Spleen (tissue), 11 donors: ENCODE measurements at regions not wholly inside any gene's neighbourhood (a gene's known extent, or its start where the extent isn't known, plus 50 kb on each side); places are given as distances from the start of the nearest gene placed in this dataset.

Experiments used
- DNase-seq: peaks from one replicate; pipeline ENCODE4 v3.0.0-alpha.2; 2020
- H3K27ac ChIP-seq, 8 donors: fragments of 200-600 bp; sonication (generic) in 7 of 8; 1 replicate in 4 of 8; 2 replicates in 4 of 8; pipeline versions ENCODE4 v1.5.0 to v1.8.0; 2016 to 2021; ENCODE audit warnings: inconsistent platforms in 4 of 8, mild to moderate bottlenecking in 4 of 8, moderate library complexity in 1 of 8
- H3K27me3 ChIP-seq, 7 donors: fragments of 200-600 bp; sonication (generic) in 6 of 7; replicated peaks in 1 of 7; 1 replicate in 4 of 7; 2 replicates in 3 of 7; pipeline versions ENCODE4 v1.5.0 to v1.8.0; 2016 to 2021; ENCODE audit warnings: inconsistent platforms in 3 of 7, mild to moderate bottlenecking in 1 of 7
- H3K36me3 ChIP-seq, 6 donors: fragments of 200-600 bp; sonication (generic) in 5 of 6; 1 replicate in 4 of 6; 2 replicates in 2 of 6; pipeline versions ENCODE4 v1.5.0 to v1.8.0; 2016 to 2021; ENCODE audit warnings: inconsistent platforms in 2 of 6
- H3K4me1 ChIP-seq, 6 donors: fragments of 200-600 bp; sonication (generic) in 5 of 6; 1 replicate in 3 of 6; 2 replicates in 3 of 6; pipeline versions ENCODE4 v1.5.0 to v1.8.0; 2016 to 2021; ENCODE audit warnings: inconsistent platforms in 3 of 6
- H3K4me3 ChIP-seq, 8 donors: fragments of 200-600 bp; sonication (generic) in 7 of 8; 1 replicate in 4 of 8; 2 replicates in 4 of 8; pipeline versions ENCODE4 v1.5.0 to v1.8.0; 2016 to 2021; ENCODE audit warnings: inconsistent platforms in 4 of 8, mild to moderate bottlenecking in 4 of 8, moderate library complexity in 2 of 8
- H3K9me3 ChIP-seq, 8 donors: fragments of 200-600 bp; sonication (generic) in 7 of 8; 1 replicate in 4 of 8; 2 replicates in 4 of 8; pipeline versions ENCODE4 v1.5.0 to v1.8.0; 2016 to 2021; ENCODE audit warnings: inconsistent platforms in 4 of 8
- POLR2A ChIP-seq, 3 donors: fragments of 450-650 bp; IDR thresholded peaks; one replicate each; pipeline ENCODE4 v1.5.1; 2017; ENCODE audit warnings: antibody characterized with exemption in 3 of 3, mild to moderate bottlenecking in 1 of 3
- POLR2AphosphoS5 ChIP-seq, 3 donors: sonication (generic); formaldehyde crosslinking; IDR thresholded peaks; one replicate each; pipeline ENCODE4 v1.5.1; 2017; ENCODE audit warnings: antibody characterized with exemption in 3 of 3
- WGBS, 5 donors: extraction: QIAGEN DNeasy Blood & Tissue Kit in 3 of 5; methylation state at CpG; one replicate each; pipeline versions ENCODE4 v1.1.5 to v1.1.7; 2013 to 2018; 5-methylcytosine and 5-hydroxymethylcytosine counted together
- intact Hi-C: fragments of 100-400 bp; cut with DNase I; formaldehyde crosslinking; loops from one replicate; pipeline ENCODE4 v1.15.0; 2023; ENCODE audit warnings: low total_unique reads
- TF ChIP-seq, protein P1 (sequence below), 11 experiments: fragments of 200-600 bp in 7 of 11; fragments of 450-650 bp in 4 of 11; sonication (generic) in 4 of 11; IDR thresholded peaks in 8 of 11; conservative IDR thresholded peaks in 3 of 11; 1 replicate in 7 of 11; 2 replicates in 4 of 11; pipeline versions ENCODE4 v1.4.0 to v1.8.0; 2016 to 2021; ENCODE audit warnings: antibody characterized with exemption in 11 of 11, inconsistent platforms in 4 of 11, mild to moderate bottlenecking in 1 of 11
- donor health status: healthy with polysubstance abuse.
- donor health status: DM: no; HTN: no; CAD: no; lungs with moderate emphysema.
- donor health status: DM: no; HTN: no; CAD: no.
- donor health status: Bipolar disorder and iron deficiency.
- donor health status: healthy.
- donor health status: DM: no; HTN: no; CAD: no.
- donor health status: DM: yes; HTN: yes; CAD: no.

GRCh38 chr14:27184427-27184826 is 586.6 kb upstream of the NOVA1 start:
- no peak overlapping the region for H3K4me3 ChIP-seq

DNA sequence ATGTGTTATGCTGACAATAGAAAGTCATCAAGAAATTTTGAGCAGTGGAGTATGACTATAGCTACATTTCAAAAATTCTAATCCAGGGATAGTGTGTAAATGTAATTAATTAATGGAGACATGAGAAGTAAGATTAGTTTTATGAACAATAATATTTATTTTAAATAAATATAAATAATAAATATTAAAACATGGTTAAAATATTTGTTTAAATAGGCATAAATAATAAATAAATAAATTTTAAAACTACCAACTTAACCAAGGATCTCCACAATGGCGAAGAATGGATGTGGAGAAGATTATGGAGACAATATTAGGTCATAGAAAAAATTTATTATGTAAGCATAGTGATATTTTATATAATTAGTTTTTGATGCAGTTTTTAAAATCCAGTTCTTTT is 588.2 kb upstream of the NOVA1 start:
- Histone ChIP-seq H3K27me3 (no peaks in the 10 kb centered on the region), H3K4me3 (no peak overlapping the region), H3K4me1 (no peaks in the 10 kb centered on the region), H3K36me3 (no peaks in the 10 kb centered on the region), H3K9me3 (peaks cover 0 to 3% (median 0%) of the 10 kb centered on the region in 8 donors), H3K27ac (no peak overlapping the region)
- 60 to 90% (median 76%) methylated on average over 1 of the region's 1 CpG for WGBS, 5 donors
- intact Hi-C loops = no loop called here
- TF ChIP-seq POLR2A (IDR thresholded peaks at IDR 0.05) (no peak), POLR2AphosphoS5 (IDR thresholded peaks at IDR 0.05) (no peak)
- TF ChIP-seq, protein P1, sequence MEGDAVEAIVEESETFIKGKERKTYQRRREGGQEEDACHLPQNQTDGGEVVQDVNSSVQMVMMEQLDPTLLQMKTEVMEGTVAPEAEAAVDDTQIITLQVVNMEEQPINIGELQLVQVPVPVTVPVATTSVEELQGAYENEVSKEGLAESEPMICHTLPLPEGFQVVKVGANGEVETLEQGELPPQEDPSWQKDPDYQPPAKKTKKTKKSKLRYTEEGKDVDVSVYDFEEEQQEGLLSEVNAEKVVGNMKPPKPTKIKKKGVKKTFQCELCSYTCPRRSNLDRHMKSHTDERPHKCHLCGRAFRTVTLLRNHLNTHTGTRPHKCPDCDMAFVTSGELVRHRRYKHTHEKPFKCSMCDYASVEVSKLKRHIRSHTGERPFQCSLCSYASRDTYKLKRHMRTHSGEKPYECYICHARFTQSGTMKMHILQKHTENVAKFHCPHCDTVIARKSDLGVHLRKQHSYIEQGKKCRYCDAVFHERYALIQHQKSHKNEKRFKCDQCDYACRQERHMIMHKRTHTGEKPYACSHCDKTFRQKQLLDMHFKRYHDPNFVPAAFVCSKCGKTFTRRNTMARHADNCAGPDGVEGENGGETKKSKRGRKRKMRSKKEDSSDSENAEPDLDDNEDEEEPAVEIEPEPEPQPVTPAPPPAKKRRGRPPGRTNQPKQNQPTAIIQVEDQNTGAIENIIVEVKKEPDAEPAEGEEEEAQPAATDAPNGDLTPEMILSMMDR (IDR thresholded peaks at IDR 0.05 in 8 of 11, conservative IDR thresholded peaks at IDR 0.05 in 3 of 11) = no peak
- DNase-seq = no peak

More at GRCh38 chr14:27184427-27184826, 586.6 kb upstream of the NOVA1 start:
- intact Hi-C loops = no loop called here
- TF ChIP-seq POLR2AphosphoS5 (IDR thresholded peaks at IDR 0.05) = no peak
- Histone ChIP-seq H3K27ac (no peak overlapping the region), H3K9me3 (no peaks in the 10 kb centered on the region), H3K27me3 (no peaks in the 10 kb centered on the region), H3K4me1 (no peaks in the 10 kb centered on the region), H3K36me3 (no peaks in the 10 kb centered on the region)
- 77 to 91% (median 85%) methylated on average over 4 of the region's 4 CpGs for WGBS, 5 donors
- no peak for DNase-seq

DNA sequence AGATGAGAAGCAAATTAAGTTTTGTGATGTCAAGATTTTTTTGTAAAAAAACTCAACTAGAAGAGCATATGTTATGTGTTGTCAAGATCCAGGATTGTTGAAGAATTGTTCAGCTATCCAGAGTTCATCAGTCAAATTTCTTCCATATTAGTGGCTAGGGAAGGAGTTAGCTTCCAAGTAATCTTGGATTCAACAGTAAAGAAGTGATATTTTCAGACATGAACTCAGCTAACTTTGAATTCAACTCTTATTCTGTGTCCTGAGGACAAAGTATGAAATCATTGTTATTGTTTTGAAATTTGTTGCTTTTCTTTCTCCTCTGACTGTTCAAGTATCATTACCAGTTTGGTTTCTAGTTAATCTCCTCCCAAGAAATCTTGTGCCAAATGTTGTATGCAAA is 589.3 kb upstream of the NOVA1 start:
- intact Hi-C loops = no loop called here
- Histone ChIP-seq H3K4me1 (no peaks in the 10 kb centered on the region), H3K36me3 (no peaks in the 10 kb centered on the region), H3K27ac (no peak overlapping the region), H3K9me3 (peaks cover 0 to 6% (median 0%) of the 10 kb centered on the region in 8 donors), H3K27me3 (no peaks in the 10 kb centered on the region), H3K4me3 (no peak overlapping the region)
- DNase-seq = no peak
- TF ChIP-seq, protein P1 (IDR thresholded peaks at IDR 0.05 in 8 of 11, conservative IDR thresholded peaks at IDR 0.05 in 3 of 11) = no peak
- TF ChIP-seq POLR2AphosphoS5 (IDR thresholded peaks at IDR 0.05) (no peak), POLR2A (IDR thresholded peaks at IDR 0.05) (no peak)

- H3K27me3 ChIP-seq = no peaks in the 10 kb centered on the region
- no peak for DNase-seq
- no peaks in the 10 kb centered on the region for H3K4me1 ChIP-seq
- intact Hi-C loops = no loop called here
- H3K9me3 ChIP-seq = peaks cover 0 to 6% (median 0%) of the 10 kb centered on the region in 8 donors
- no peak overlapping the region for H3K27ac ChIP-seq
- H3K4me3 ChIP-seq = no peak overlapping the region
- 57 to 80% (median 68%) methylated on average over 1 of the region's 1 CpG for WGBS, 5 donors
- TF ChIP-seq, protein P1 (IDR thresholded peaks at IDR 0.05 in 8 of 11, conservative IDR thresholded peaks at IDR 0.05 in 3 of 11) = no peak
- TF ChIP-seq POLR2AphosphoS5 (IDR thresholded peaks at IDR 0.05) = no peak
- no peak for TF ChIP-seq POLR2A (IDR thresholded peaks at IDR 0.05)
- H3K36me3 ChIP-seq = no peaks in the 10 kb centered on the region
These were observed 592.5 kb upstream of the NOVA1 start for GRCh38 chr14:27190296-27190695.

DNA sequence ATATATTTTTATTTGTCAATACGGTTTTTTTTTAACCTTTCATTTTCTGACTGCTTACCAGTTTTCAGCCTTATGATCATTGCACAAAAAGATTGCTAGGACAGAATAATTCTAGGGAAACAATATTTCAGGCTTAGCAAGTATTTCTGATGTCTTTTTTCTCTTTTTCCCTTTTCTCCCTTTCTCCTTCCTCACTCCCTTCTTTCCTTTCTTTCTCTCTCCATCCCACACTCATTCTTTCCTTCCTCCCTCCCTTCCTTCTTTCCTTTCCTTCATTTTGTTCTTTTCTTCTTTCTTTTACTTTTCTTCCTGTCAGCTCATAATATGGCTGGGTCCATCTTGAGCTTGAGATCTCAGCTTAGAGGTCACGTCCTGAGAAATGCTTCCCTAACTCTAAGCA is 601.4 kb upstream of the NOVA1 start:
- H3K9me3 ChIP-seq = no peaks in the 10 kb centered on the region
- no peaks in the 10 kb centered on the region for H3K36me3 ChIP-seq
- H3K4me1 ChIP-seq = no peaks in the 10 kb centered on the region
- H3K27ac ChIP-seq = no peak overlapping the region
- intact Hi-C loops = no loop called here
- WGBS, 5 donors = 42 to 85% (median 48%) methylated on average over 1 to 2 of the region's 2 CpGs
- TF ChIP-seq POLR2AphosphoS5 (IDR thresholded peaks at IDR 0.05) (no peak), POLR2A (IDR thresholded peaks at IDR 0.05) (no peak)
- TF ChIP-seq, protein P1 (IDR thresholded peaks at IDR 0.05 in 8 of 11, conservative IDR thresholded peaks at IDR 0.05 in 3 of 11) = no peak
- H3K27me3 ChIP-seq = no peaks in the 10 kb centered on the region
- H3K4me3 ChIP-seq = no peak overlapping the region
- DNase-seq = no peak
